ENCODE measurements at regions not wholly inside any gene's neighbourhood (a gene's known extent, or its start where the extent isn't known, plus 50 kb on each side); places are given as distances from the start of the nearest gene placed in this dataset.
"Not testable (repeated sequence)": the region's sequence is repeated elsewhere in the genome, so short reads cannot be mapped to it uniquely, and the experiment has no call there.

- ATAC-seq = no peak
- no peak for DNase-seq (ENCODE audit: low spot score)
- intact Hi-C loops (cut with DNase I) = no loop called here
Measured at GRCh38 chr2:223477318-223477717, 124.8 kb downstream of the SCG2 start.

GRCh38 chr2:223481486-223481885 lies 120.7 kb downstream of the SCG2 start:
- no peak for ATAC-seq
- DNase-seq (ENCODE audit: low spot score) = no peak
- intact Hi-C loops (cut with DNase I) = no loop called here

GRCh38 chr2:223486751-223487150 lies 115.4 kb downstream of the SCG2 start:
- no peak for ATAC-seq
- intact Hi-C loops (cut with DNase I) = no loop called here
- no peak for DNase-seq (ENCODE audit: low spot score)

GRCh38 chr2:223487214-223487846 lies 114.8 kb downstream of the SCG2 start:
- DNase-seq (ENCODE audit: low spot score) (no peak), ATAC-seq (no peak)
- intact Hi-C loops (cut with DNase I) = no loop called here

- ATAC-seq (no peak), DNase-seq (ENCODE audit: low spot score) (no peak)
- intact Hi-C loops (cut with DNase I) = no loop called here
Measured at GRCh38 chr2:223488814-223489213, 113.3 kb downstream of the SCG2 start.

- intact Hi-C loops (cut with DNase I) = no loop called here
- ATAC-seq = no peak
- no peak for DNase-seq (ENCODE audit: low spot score)
Measured at GRCh38 chr2:223494496-223494895, 107.7 kb downstream of the SCG2 start.

- DNase-seq (ENCODE audit: low spot score) = no peak
- no peak for ATAC-seq
- intact Hi-C loops (cut with DNase I) = no loop called here
Measured at GRCh38 chr2:223494942-223495341, 107.2 kb downstream of the SCG2 start.

- DNase-seq (ENCODE audit: low spot score); intact Hi-C loops (cut with DNase I); ATAC-seq: not testable (repeated sequence)
Measured at GRCh38 chr2:223496853-223497252, 105.3 kb downstream of the SCG2 start.

GRCh38 chr2:223500709-223501108 lies 101.5 kb downstream of the SCG2 start:
- DNase-seq (ENCODE audit: low spot score) (no peak), ATAC-seq (no peak)
- intact Hi-C loops (cut with DNase I) = no loop called here

- ATAC-seq (no peak), DNase-seq (ENCODE audit: low spot score) (no peak)
- intact Hi-C loops (cut with DNase I) = no loop called here
Measured at GRCh38 chr2:223501641-223502040, 100.5 kb downstream of the SCG2 start.

GRCh38 chr2:223503746-223504145 lies 98.4 kb downstream of the SCG2 start:
- ATAC-seq = no peak
- intact Hi-C loops (cut with DNase I) = no loop called here
- no peak for DNase-seq (ENCODE audit: low spot score)

- ATAC-seq (peak; percentile 30), DNase-seq (ENCODE audit: low spot score) (no peak)
- intact Hi-C loops (cut with DNase I) = no loop called here
Measured at GRCh38 chr2:223508372-223508771, 93.8 kb downstream of the SCG2 start.

GRCh38 chr2:223510713-223511112 lies 91.4 kb downstream of the SCG2 start:
- intact Hi-C loops (cut with DNase I) = no loop called here
- ATAC-seq = no peak
- no peak for DNase-seq (ENCODE audit: low spot score)

- intact Hi-C loops (cut with DNase I) = no loop called here
- ATAC-seq = no peak
- no peak for DNase-seq (ENCODE audit: low spot score)
Measured at GRCh38 chr2:223511168-223511567, 91.0 kb downstream of the SCG2 start.

- intact Hi-C loops (cut with DNase I) = no loop called here
- DNase-seq (ENCODE audit: low spot score) (no peak), ATAC-seq (no peak)
Measured at GRCh38 chr2:223513771-223514455, 88.2 kb downstream of the SCG2 start.

- intact Hi-C loops (cut with DNase I) = no loop called here
- ATAC-seq (no peak), DNase-seq (ENCODE audit: low spot score) (no peak)
Measured at GRCh38 chr2:223519471-223519870, 82.7 kb downstream of the SCG2 start.

- ATAC-seq (no peak), DNase-seq (ENCODE audit: low spot score) (no peak)
- intact Hi-C loops (cut with DNase I) = no loop called here
Measured at GRCh38 chr2:223522796-223523195, 79.4 kb downstream of the SCG2 start.

GRCh38 chr2:223523551-223524001 lies 78.6 kb downstream of the SCG2 start:
- ATAC-seq (no peak), DNase-seq (ENCODE audit: low spot score) (no peak)
- intact Hi-C loops (cut with DNase I) = no loop called here

GRCh38 chr2:223524066-223524465 lies 78.1 kb downstream of the SCG2 start:
- no peak for DNase-seq (ENCODE audit: low spot score)
- ATAC-seq = no peak
- intact Hi-C loops (cut with DNase I) = no loop called here

- no peak for DNase-seq (ENCODE audit: low spot score)
- no peak for ATAC-seq
- intact Hi-C loops (cut with DNase I) = no loop called here
Measured at GRCh38 chr2:223526106-223526505, 76.1 kb downstream of the SCG2 start.

GRCh38 chr2:223528036-223528435 lies 74.1 kb downstream of the SCG2 start:
- DNase-seq (ENCODE audit: low spot score) (no peak), ATAC-seq (no peak)
- intact Hi-C loops (cut with DNase I) = no loop called here

All from sciatic nerve (tissue), 2 donors.